Gastroesophageal sphincter (tissue), 3 donors: ENCODE measurements at regions not wholly inside any gene's neighbourhood (a gene's known extent, or its start where the extent isn't known, plus 50 kb on each side); places are given as distances from the start of the nearest gene placed in this dataset.

Experiments
- POLR2A ChIP-seq, 2 donors: fragments of 450-650 bp; IDR thresholded peaks; one replicate each; pipeline ENCODE4 v1.6.1; 2017; ENCODE audit warnings: antibody characterized with exemption in 2 of 2, mild to moderate bottlenecking in 2 of 2, moderate library complexity in 1 of 2
- POLR2AphosphoS5 ChIP-seq: sonication (generic); formaldehyde crosslinking; IDR thresholded peaks from one replicate; pipeline ENCODE4 v1.6.1; 2017; ENCODE audit warnings: antibody characterized with exemption
- TF ChIP-seq, protein P1 (sequence below), 4 experiments: fragments of 200-600 bp in 2 of 4; fragments of 450-650 bp in 2 of 4; sonication (generic) in 1 of 4; IDR thresholded peaks; one replicate each; pipeline ENCODE4 v1.5.1; 2017 to 2019; ENCODE audit warnings: antibody characterized with exemption in 4 of 4, mild to moderate bottlenecking in 2 of 4, moderate library complexity in 2 of 4

DNA sequence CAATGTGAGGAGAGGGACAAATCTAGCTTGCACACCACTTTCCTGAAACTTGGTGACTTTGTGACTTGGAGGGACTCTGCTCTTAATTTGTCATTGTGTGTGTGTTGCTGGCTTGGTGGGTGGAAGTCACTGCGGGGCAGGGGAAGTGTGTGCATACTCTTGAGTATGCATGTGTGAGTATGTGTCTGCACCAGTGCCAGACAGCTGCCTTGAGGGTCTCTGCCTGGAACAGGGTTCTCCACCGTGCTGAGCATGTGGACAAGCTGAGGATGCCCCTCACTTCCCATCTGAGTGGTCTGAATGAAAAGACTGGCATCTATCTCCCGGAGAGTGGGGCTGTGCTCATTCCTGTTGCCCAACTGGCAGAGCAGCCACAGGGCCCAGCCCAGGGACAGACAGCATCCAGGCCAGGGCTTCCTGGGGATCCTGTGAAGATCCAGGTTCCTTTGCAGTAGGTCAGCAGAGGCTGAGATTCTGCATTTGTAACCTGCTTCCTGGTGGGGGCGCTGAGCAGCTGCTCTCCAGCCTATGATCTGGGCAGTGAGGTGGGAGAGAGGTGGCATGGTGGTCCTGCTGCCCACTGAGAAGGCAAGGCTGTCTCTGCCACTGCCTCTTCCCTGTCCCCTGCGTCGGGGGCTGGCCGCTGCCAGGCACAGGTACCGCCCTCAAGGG lies 138.9 kb upstream of the HAAO start:
- TF ChIP-seq, protein P1, sequence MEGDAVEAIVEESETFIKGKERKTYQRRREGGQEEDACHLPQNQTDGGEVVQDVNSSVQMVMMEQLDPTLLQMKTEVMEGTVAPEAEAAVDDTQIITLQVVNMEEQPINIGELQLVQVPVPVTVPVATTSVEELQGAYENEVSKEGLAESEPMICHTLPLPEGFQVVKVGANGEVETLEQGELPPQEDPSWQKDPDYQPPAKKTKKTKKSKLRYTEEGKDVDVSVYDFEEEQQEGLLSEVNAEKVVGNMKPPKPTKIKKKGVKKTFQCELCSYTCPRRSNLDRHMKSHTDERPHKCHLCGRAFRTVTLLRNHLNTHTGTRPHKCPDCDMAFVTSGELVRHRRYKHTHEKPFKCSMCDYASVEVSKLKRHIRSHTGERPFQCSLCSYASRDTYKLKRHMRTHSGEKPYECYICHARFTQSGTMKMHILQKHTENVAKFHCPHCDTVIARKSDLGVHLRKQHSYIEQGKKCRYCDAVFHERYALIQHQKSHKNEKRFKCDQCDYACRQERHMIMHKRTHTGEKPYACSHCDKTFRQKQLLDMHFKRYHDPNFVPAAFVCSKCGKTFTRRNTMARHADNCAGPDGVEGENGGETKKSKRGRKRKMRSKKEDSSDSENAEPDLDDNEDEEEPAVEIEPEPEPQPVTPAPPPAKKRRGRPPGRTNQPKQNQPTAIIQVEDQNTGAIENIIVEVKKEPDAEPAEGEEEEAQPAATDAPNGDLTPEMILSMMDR (IDR thresholded peaks at IDR 0.05) = no peak
- TF ChIP-seq POLR2A (IDR thresholded peaks at IDR 0.05) = no peak
- TF ChIP-seq POLR2AphosphoS5 = no peak
